Peyer's patch (tissue), 4 donors: ENCODE measurements at regions not wholly inside any gene's neighbourhood (a gene's known extent, or its start where the extent isn't known, plus 50 kb on each side); places are given as distances from the start of the nearest gene placed in this dataset.

ENCODE experiments used
- DNase-seq, 3 donors: peaks; one replicate each; pipeline ENCODE4 v3.0.0-alpha.2; 2017 to 2019
- H3K27ac ChIP-seq, 4 donors: fragments of 200-600 bp; sonication (generic); one replicate each; pipeline ENCODE4 v1.5.1; 2016 to 2019
- H3K27me3 ChIP-seq, 2 donors: fragments of 200-600 bp; sonication (generic); one replicate each; pipeline ENCODE4 v1.5.1; 2019
- H3K36me3 ChIP-seq, 3 donors: fragments of 200-600 bp; sonication (generic); one replicate each; pipeline ENCODE4 v1.5.1; 2016 to 2019
- H3K4me1 ChIP-seq, 4 donors: fragments of 200-600 bp; sonication (generic); one replicate each; pipeline ENCODE4 v1.5.1; 2016 to 2019
- H3K4me3 ChIP-seq, 4 donors: fragments of 200-600 bp; sonication (generic); 1 replicate in 3 of 4; 2 replicates in 1 of 4; pipeline ENCODE4 v1.5.1; 2016 to 2019; ENCODE audit warnings: mild to moderate bottlenecking in 1 of 4
- H3K9me3 ChIP-seq, 4 donors: fragments of 200-600 bp; sonication (generic); one replicate each; pipeline ENCODE4 v1.5.1; 2016 to 2019; ENCODE audit warnings: mild to moderate bottlenecking in 1 of 4
- CTCF ChIP-seq, 6 experiments: fragments of 450-650 bp in 4 of 6; fragments of 200-600 bp in 2 of 6; sonication (generic) in 1 of 6; IDR thresholded peaks; one replicate each; pipeline ENCODE4 v1.5.1; 2017 to 2019; ENCODE audit warnings: antibody characterized with exemption in 6 of 6, mild to moderate bottlenecking in 3 of 6, moderate library complexity in 1 of 6
- POLR2A ChIP-seq, 2 donors: fragments of 450-650 bp; IDR thresholded peaks; one replicate each; pipeline ENCODE4 v1.5.1; 2017; ENCODE audit warnings: antibody characterized with exemption in 2 of 2, mild to moderate bottlenecking in 2 of 2, moderate library complexity in 2 of 2

GRCh38 chr10:45209888-45210287 is 105.5 kb downstream of the OR13A1 start:
- DNase-seq: no peak
- no peaks in the 10 kb centered on the region for H3K9me3 ChIP-seq
- TF ChIP-seq CTCF (IDR thresholded peaks at IDR 0.05) (no peak), POLR2A (IDR thresholded peaks at IDR 0.05) (no peak)
- H3K36me3 ChIP-seq: no peaks in the 10 kb centered on the region
- H3K27me3 ChIP-seq: no peaks in the 10 kb centered on the region
- H3K4me3 ChIP-seq: no peak overlapping the region
- no peaks in the 10 kb centered on the region for H3K4me1 ChIP-seq
- H3K27ac ChIP-seq: no peak overlapping the region

- DNase-seq: no peak
- H3K27me3 ChIP-seq: no peaks in the 10 kb centered on the region
- no peak for TF ChIP-seq POLR2A (IDR thresholded peaks at IDR 0.05)
- no peak for TF ChIP-seq CTCF (IDR thresholded peaks at IDR 0.05)
- H3K36me3 ChIP-seq: no peaks in the 10 kb centered on the region
- H3K27ac ChIP-seq: no peak overlapping the region
- no peaks in the 10 kb centered on the region for H3K9me3 ChIP-seq
- H3K4me3 ChIP-seq: no peak overlapping the region
- H3K4me1 ChIP-seq: no peaks in the 10 kb centered on the region
These were observed 103.8 kb downstream of the OR13A1 start for GRCh38 chr10:45211576-45211975.

- H3K27ac ChIP-seq: no peak overlapping the region
- H3K4me3 ChIP-seq: no peak overlapping the region
- no peak for TF ChIP-seq CTCF (IDR thresholded peaks at IDR 0.05)
- no peak for TF ChIP-seq POLR2A (IDR thresholded peaks at IDR 0.05)
- no peaks in the 10 kb centered on the region for H3K27me3 ChIP-seq
- DNase-seq: no peak
- H3K36me3 ChIP-seq: no peaks in the 10 kb centered on the region
- no peaks in the 10 kb centered on the region for H3K9me3 ChIP-seq
- no peaks in the 10 kb centered on the region for H3K4me1 ChIP-seq
These were observed 96.0 kb downstream of the OR13A1 start for GRCh38 chr10:45219416-45219815.

GRCh38 chr10:45220931-45221330 is 94.5 kb downstream of the OR13A1 start:
- no peak for DNase-seq
- no peaks in the 10 kb centered on the region for H3K36me3 ChIP-seq
- no peak overlapping the region for H3K27ac ChIP-seq
- H3K4me3 ChIP-seq: no peak overlapping the region
- no peaks in the 10 kb centered on the region for H3K27me3 ChIP-seq
- no peaks in the 10 kb centered on the region for H3K9me3 ChIP-seq
- TF ChIP-seq POLR2A (IDR thresholded peaks at IDR 0.05) (no peak), CTCF (IDR thresholded peaks at IDR 0.05) (no peak)
- no peaks in the 10 kb centered on the region for H3K4me1 ChIP-seq

- Histone ChIP-seq H3K36me3 (no peaks in the 10 kb centered on the region), H3K4me3 (no peak overlapping the region), H3K9me3 (no peaks in the 10 kb centered on the region), H3K4me1 (no peaks in the 10 kb centered on the region), H3K27ac (no peak overlapping the region), H3K27me3 (no peaks in the 10 kb centered on the region)
- TF ChIP-seq POLR2A (IDR thresholded peaks at IDR 0.05): no peak
- no peak for TF ChIP-seq CTCF (IDR thresholded peaks at IDR 0.05)
- DNase-seq: no peak
These were observed 91.1 kb downstream of the OR13A1 start for GRCh38 chr10:45224219-45224841.

- no peak for TF ChIP-seq POLR2A (IDR thresholded peaks at IDR 0.05)
- no peak for TF ChIP-seq CTCF (IDR thresholded peaks at IDR 0.05)
- no peaks in the 10 kb centered on the region for H3K4me1 ChIP-seq
- DNase-seq: no peak
- H3K9me3 ChIP-seq: peaks cover 0 to 7% (median 2%) of the 10 kb centered on the region in 4 donors
- no peak overlapping the region for H3K4me3 ChIP-seq
- H3K27ac ChIP-seq: no peak overlapping the region
- no peaks in the 10 kb centered on the region for H3K36me3 ChIP-seq
- no peaks in the 10 kb centered on the region for H3K27me3 ChIP-seq
These were observed 88.4 kb downstream of the OR13A1 start for GRCh38 chr10:45227042-45227441.
